Stimulated activated memory B cell treated with anti-CD40 and anti-IgM and Interleukin-4, amounts not matched to agents 10 μg/mL and 1 μg/mL and 100 μg/mL, for 72 hours (primary cell): ENCODE measurements at regions not wholly inside any gene's neighbourhood (a gene's known extent, or its start where the extent isn't known, plus 50 kb on each side); places are given as distances from the start of the nearest gene placed in this dataset.
"Not testable (repeated sequence)": the region's sequence is repeated elsewhere in the genome, so short reads cannot be mapped to it uniquely, and the experiment has no call there.

Source experiments
- ATAC-seq: fragments of 150-1000 bp; cut with Tn5 transposase; 2 replicates; pipeline ENCODE4 v1.10.0; 2021
- H3K27ac Mint-ChIP-seq: one replicate; pipeline ENCODE4 v1.8.0; 2022; ENCODE audit warnings: mild to moderate bottlenecking, mixed read lengths
- H3K27me3 Mint-ChIP-seq: one replicate; pipeline ENCODE4 v1.8.0; 2022; ENCODE audit warnings: mixed read lengths
- H3K36me3 Mint-ChIP-seq: one replicate; pipeline ENCODE4 v1.8.0; 2022; ENCODE audit warnings: mixed read lengths
- H3K4me1 Mint-ChIP-seq: one replicate; pipeline ENCODE4 v1.8.0; 2022; ENCODE audit warnings: mixed read lengths
- H3K4me3 Mint-ChIP-seq: one replicate; pipeline ENCODE4 v1.8.0; 2022; ENCODE audit warnings: mild to moderate bottlenecking, moderate library complexity, mixed read lengths
- H3K9me3 Mint-ChIP-seq: one replicate; pipeline ENCODE4 v1.8.0; 2022; ENCODE audit warnings: mixed read lengths

DNA sequence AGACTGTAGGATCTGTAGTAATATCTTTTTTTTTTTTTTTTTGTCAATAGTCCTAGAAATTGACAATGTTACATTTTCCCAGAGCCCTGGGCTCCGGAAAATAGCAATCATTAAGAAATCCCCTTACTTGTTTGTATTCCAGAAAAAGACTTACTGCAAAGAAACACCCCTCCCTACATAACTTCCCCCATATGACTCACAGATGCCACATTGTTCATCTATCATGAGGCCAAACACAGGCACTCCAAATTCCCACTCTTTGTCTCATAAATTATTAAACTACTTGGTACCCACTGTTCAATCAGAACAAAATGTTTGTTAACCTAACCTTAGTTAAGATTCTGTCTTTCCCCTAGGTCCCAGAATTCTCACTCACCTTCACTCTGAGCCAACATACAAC, 53.5 kb downstream of the TEX51 start:
- ATAC-seq, result no peak
- Mint-ChIP-seq H3K27ac (no peak overlapping the region), H3K9me3 (no peaks in the 10 kb centered on the region), H3K27me3 (peaks cover 61% of the 10 kb centered on the region), H3K4me3 (no peak overlapping the region), H3K36me3 (no peaks in the 10 kb centered on the region), H3K4me1 (no peaks in the 10 kb centered on the region)

DNA sequence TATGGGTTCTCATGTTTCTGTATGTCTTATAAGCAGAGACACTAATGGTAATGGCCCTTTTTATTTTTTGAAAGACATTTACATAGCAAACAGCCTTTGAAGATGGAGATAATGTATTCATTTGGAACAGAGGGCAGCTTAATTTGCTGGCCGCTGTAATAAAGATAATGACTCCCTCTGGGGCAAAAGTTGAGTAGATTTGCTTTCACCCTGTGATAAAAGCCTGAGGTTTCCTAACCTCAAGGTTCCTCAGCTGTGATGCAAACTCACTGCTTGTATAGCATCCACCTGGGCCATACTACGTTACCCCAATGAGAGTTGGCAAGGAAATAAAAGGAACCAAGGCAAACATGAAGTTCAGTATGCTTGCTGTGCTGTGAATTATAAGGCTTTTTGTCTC, 54.8 kb downstream of the TEX51 start:
- Mint-ChIP-seq H3K4me1 (no peaks in the 10 kb centered on the region), H3K27me3 (peaks cover 52% of the 10 kb centered on the region), H3K9me3 (no peaks in the 10 kb centered on the region), H3K4me3 (no peak overlapping the region), H3K27ac (no peak overlapping the region), H3K36me3 (no peaks in the 10 kb centered on the region)
- no peak for ATAC-seq

DNA sequence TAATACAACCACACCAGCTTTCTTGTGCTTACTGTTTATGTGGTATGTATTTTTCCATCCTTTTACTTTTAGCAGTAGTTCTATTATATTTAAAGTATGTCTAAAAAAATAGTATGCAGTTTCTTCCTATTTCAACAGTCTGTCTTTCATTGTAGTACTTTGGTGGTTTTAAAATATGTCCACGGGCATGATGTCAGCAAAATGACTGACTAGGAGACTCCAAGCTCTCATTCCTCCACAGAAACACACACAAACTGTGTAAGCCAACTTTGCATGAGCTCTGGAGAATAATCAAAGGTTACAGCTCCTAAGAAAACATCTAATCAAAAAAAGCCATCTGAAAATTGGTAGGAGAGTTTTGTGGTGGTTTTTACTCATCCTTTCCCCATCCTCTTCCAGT, 56.1 kb downstream of the TEX51 start:
- no peak overlapping the region for H3K4me3 Mint-ChIP-seq
- H3K4me1 Mint-ChIP-seq, result no peaks in the 10 kb centered on the region
- no peaks in the 10 kb centered on the region for H3K36me3 Mint-ChIP-seq
- no peak overlapping the region for H3K27ac Mint-ChIP-seq
- H3K27me3 Mint-ChIP-seq, result peaks cover 48% of the 10 kb centered on the region
- no peak for ATAC-seq
- peaks cover 6% of the 10 kb centered on the region for H3K9me3 Mint-ChIP-seq

DNA sequence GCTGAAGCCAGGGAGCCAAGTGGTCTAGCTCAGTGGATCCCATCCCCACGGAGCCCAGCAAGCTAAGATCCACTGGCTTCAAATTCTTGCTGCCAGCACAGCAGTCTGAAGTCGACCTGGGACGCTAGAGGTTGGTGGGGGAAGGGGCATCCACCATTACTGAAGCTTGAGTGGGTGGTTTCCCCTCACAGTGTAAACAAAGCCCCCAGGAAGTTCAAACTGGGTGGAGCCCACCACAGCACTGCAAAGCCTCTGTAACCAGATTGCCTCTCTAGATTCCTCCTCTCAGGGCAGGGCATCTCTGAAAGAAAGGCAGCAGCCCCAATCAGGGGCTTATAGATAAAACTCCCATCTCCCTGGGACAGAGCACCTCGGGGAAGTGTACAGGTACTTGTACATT, 58.1 kb downstream of the TEX51 start:
- not testable (repeated sequence) for H3K4me1 Mint-ChIP-seq, H3K27ac Mint-ChIP-seq, H3K36me3 Mint-ChIP-seq, ATAC-seq, H3K4me3 Mint-ChIP-seq
- Mint-ChIP-seq H3K27me3 (peaks cover 63% of the 10 kb centered on the region), H3K9me3 (peaks cover 15% of the 10 kb centered on the region)

DNA sequence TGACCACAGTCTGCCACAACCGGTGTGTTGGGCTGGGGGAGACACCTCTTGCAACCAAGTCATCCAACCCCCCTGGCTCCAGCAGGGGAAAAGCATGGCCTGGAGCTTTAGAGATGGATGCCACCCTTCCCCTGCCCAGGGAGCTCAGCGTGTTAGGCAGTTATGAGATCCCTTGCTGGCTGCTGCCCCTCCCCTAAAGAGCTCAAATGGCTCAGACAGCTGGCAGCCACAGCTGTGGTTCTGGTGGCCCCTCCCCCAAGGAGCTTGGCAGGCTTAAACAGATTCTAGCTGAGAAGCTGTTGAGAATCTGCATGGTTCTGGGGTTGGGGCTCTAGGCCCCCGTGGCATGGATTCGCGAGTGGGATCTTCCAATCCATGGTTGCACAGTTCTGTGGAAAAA, 64.7 kb downstream of the TEX51 start:
- Mint-ChIP-seq H3K9me3 (peaks cover 18% of the 10 kb centered on the region), H3K27me3 (peaks cover 72% of the 10 kb centered on the region), H3K36me3 (no peaks in the 10 kb centered on the region), H3K4me3 (no peak overlapping the region), H3K4me1 (no peaks in the 10 kb centered on the region), H3K27ac (no peak overlapping the region)
- ATAC-seq, result no peak

DNA sequence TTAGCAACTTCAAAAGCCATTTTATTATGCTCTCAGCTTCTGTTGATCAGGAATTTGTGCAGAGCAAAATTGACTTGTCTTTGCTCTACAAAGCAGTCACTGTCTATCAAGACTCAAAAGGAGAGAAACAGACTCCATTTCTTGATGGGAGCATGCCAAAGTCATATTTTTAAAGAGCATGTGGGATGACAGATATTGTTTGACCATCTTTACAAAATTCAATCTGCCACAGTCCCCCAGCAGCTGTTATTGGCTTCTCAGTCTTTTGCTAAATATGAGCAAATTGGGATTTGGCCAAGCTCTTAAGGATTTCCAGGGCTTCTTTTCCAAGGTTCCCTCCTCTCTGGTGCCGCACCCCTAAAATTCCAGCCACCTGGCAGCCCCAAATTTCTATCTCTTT, 67.9 kb downstream of the TEX51 start:
- H3K4me3 Mint-ChIP-seq, result no peak overlapping the region
- peaks cover 82% of the 10 kb centered on the region for H3K27me3 Mint-ChIP-seq
- H3K4me1 Mint-ChIP-seq, result no peaks in the 10 kb centered on the region
- no peaks in the 10 kb centered on the region for H3K36me3 Mint-ChIP-seq
- peaks cover 3% of the 10 kb centered on the region for H3K9me3 Mint-ChIP-seq
- H3K27ac Mint-ChIP-seq, result no peak overlapping the region
- no peak for ATAC-seq

DNA sequence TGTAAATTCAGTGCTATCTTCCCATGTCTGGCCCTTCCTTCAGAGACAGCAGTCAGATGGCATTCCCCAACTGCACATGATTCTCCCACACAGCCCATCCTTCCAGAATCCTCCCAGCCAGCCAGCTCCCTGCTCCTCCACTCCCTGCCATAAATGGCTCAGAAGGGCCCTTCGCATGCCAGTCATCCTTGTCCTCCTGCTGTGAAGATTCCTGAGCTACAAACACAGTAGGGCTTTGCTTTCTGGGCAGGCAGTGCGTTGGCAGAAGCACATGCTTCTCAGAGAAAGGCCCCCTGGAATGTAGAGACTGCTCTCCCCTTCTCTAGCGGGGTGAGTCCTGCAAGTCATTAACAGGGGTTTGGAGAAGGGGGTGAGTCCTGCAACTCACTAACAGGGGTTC, 71.9 kb downstream of the TEX51 start:
- no peaks in the 10 kb centered on the region for H3K4me1 Mint-ChIP-seq
- H3K27me3 Mint-ChIP-seq, result peaks cover 69% of the 10 kb centered on the region
- no peak overlapping the region for H3K27ac Mint-ChIP-seq
- ATAC-seq, result no peak
- no peaks in the 10 kb centered on the region for H3K36me3 Mint-ChIP-seq
- no peaks in the 10 kb centered on the region for H3K9me3 Mint-ChIP-seq
- no peak overlapping the region for H3K4me3 Mint-ChIP-seq

DNA sequence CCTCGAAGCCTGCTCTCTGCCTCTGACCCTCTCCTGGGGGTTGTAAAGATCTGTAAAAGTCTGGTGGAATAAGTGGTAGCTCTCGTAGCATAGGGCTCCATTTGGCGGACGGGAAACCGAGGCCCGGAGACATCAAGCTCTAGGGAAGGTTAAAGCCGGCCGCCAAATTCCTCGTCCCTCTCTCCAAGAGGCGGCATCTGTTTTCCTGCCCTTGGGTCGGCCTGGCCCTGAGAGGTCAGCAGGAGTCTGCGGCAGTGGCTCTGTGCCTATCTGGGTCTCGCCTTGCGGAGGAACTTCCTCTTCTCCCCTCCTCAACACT, 72.4 kb downstream of the TEX51 start:
- no peak overlapping the region for H3K4me3 Mint-ChIP-seq
- no peaks in the 10 kb centered on the region for H3K36me3 Mint-ChIP-seq
- H3K27ac Mint-ChIP-seq, result no peak overlapping the region
- peaks cover 63% of the 10 kb centered on the region for H3K27me3 Mint-ChIP-seq
- no peaks in the 10 kb centered on the region for H3K4me1 Mint-ChIP-seq
- no peaks in the 10 kb centered on the region for H3K9me3 Mint-ChIP-seq
- ATAC-seq, result no peak

DNA sequence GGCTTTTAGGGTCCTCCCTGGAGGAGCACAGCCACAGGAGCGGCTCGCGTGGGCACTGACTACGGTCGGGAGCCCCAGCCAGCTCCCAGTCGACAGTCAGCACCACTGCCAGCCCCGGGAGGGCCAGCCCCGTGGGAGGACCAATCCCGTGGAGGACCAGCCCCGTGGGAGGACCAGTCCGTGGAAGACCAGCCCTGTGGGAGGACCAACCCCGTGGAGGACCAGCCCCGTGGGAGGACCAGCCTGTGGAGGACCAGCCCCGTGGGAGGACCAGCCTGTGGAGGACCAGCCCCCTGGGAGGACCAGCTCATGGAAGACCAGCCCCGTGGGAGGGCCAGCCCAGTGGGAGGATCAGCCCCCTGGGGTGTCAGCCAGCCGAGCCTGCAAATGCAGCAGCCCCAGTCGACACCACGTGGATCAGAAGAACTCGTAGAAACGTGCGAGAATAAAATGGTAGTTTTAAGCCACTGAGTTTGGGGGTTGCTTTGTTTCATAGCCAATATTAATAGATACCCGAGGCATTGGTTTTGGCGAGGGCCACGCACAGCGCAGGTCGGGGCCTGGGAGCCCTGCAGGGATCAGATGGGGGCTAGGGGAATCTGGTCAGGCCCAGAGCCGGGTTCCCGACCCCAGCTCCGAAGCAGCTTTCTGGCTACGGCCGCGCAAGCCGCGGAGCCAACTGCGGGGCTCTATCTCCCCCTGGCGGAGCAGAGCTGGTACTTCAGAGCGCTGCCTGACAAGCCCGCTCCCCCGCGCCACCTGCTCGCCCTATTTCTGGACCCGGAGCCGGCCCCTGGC, 73.0 kb downstream of the TEX51 start:
- Mint-ChIP-seq H3K9me3 (no peaks in the 10 kb centered on the region), H3K27me3 (peaks cover 59% of the 10 kb centered on the region), H3K4me3 (peak overlapping the region; percentile 60), H3K4me1 (no peaks in the 10 kb centered on the region), H3K36me3 (no peaks in the 10 kb centered on the region), H3K27ac (no peak overlapping the region)
- peak; percentile 77 for ATAC-seq

DNA sequence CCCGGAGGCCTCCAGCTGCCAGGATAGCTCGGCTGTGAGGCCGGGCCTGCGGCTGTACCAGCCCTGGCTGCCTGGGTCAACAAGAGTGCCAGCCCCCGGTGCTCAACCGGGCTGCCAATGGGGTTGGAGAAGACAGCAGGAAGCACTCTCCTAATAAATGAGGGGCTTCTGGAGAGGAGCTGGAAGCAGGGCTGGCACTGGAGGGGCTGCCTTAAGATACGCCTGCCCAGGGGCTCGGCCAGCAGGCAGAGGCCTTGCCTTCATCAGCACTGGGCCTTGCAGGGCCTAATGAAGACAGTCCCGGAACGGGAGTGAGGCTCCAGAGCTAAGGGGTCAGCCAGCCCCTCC, 73.6 kb downstream of the TEX51 start:
- peaks cover 57% of the 10 kb centered on the region for H3K27me3 Mint-ChIP-seq
- no peaks in the 10 kb centered on the region for H3K4me1 Mint-ChIP-seq
- no peak overlapping the region for H3K4me3 Mint-ChIP-seq

DNA sequence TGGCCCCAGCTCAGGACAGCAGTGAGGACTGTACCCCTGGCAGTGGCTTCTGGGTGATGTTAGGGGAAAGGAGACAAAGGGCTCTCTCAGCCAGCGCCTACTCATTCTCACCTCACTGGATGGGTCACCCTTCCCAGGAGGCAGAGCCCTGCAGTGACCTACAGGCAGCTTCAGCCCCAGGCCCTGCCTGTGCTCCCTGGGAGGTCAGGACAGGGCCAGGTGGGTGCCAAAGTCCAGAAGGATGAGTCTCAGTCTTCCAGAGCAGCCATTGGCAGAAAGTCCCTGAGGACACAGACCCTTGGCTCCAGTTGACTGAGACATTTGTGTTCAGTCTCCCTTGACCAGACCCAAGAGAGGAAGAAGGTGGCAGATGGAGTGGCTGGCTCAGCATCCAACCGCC, 75.1 kb downstream of the TEX51 start:
- H3K27ac Mint-ChIP-seq, result no peak overlapping the region
- no peak for ATAC-seq
- no peaks in the 10 kb centered on the region for H3K4me1 Mint-ChIP-seq
- H3K27me3 Mint-ChIP-seq, result peaks cover 57% of the 10 kb centered on the region
- H3K4me3 Mint-ChIP-seq, result no peak overlapping the region
- no peaks in the 10 kb centered on the region for H3K9me3 Mint-ChIP-seq
- H3K36me3 Mint-ChIP-seq, result no peaks in the 10 kb centered on the region

More for the DNA sequence above, 73.6 kb downstream of the TEX51 start:
- no peaks in the 10 kb centered on the region for H3K9me3 Mint-ChIP-seq
- no peak for ATAC-seq
- no peak overlapping the region for H3K27ac Mint-ChIP-seq
- no peaks in the 10 kb centered on the region for H3K36me3 Mint-ChIP-seq

DNA sequence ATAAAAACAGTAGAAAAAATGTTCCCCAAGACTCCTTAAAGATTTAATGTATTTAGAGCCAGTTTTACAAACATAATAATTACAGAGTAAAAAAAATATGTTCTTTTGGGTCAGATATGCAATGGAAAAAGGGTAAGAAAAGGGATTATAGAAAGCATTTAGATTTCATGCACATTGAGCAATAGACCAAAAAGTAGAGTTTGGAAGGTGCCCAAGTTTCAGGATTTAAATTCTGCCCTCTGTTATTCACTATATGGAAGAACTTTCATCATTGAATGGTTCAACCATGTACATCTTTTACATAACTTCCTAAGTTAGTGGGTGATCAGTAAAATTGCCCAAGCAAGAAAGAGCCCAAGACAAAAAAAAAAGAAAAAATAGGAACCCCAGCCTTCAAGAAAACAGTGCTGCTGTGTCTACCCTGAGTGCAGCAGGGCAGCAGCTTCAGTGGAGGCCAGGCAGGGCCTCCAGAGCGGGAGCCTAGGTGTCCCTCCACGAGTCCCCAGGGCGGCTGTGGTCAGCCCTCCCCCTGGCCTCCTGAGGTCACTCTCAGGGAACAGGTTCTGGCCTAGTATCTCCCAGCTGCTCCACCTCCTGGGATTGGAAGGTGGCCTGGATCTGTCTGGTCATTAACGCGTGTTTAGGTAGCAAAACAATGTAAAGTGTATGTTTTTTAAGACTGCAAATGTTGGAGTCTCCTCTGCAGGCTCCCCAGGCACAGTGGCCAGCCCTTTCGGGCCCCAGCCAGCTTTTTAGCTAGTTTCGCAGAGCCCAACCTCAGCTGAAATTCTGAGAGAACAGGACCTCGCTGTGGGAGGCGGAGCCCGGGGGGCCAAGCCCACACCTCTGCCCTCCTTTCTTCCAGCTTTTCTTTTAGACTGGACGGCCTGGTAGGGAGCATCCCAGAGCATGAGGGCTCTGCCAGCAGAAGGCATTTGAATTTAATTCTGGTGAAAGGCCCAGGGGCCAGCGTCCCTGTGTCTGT, 77.3 kb downstream of the TEX51 start:
- Mint-ChIP-seq H3K4me1 (no peaks in the 10 kb centered on the region), H3K27ac (no peak overlapping the region), H3K27me3 (peaks cover 58% of the 10 kb centered on the region), H3K4me3 (no peak overlapping the region), H3K9me3 (no peaks in the 10 kb centered on the region), H3K36me3 (no peaks in the 10 kb centered on the region)
- no peak for ATAC-seq

DNA sequence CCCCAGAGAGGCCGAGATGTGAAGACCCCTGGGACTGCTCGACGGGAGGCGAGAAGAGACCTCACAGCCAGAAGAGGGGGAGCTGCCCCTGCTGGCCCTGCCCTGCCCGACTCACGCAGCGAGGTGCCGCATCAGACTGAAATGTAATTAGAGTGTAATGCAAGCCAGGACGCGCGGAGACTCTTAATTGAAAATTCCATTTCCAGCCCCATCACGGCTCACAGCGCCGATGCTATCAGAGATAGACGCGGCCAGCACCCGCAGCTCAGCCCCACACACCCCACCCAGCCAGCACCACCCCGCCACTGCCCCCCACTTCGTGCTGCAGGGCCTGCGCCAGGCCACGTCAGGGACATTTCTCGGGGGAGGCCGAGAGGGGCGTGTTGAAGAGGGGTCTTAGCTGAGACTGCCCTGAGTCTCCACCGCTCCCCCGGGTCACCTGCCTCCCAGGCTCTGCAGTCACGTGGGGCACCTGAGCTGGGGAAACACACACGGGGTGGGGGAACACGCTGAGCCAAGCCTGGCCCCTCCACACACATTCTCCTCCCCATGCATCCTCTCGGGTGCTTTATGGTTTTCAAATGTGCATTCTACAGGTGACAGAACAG, 78.1 kb downstream of the TEX51 start:
- H3K27me3 Mint-ChIP-seq, result peaks cover 57% of the 10 kb centered on the region
- H3K4me1 Mint-ChIP-seq, result no peaks in the 10 kb centered on the region
- no peaks in the 10 kb centered on the region for H3K9me3 Mint-ChIP-seq
- no peak for ATAC-seq
- H3K36me3 Mint-ChIP-seq, result no peaks in the 10 kb centered on the region
- H3K4me3 Mint-ChIP-seq, result no peak overlapping the region
- no peak overlapping the region for H3K27ac Mint-ChIP-seq

DNA sequence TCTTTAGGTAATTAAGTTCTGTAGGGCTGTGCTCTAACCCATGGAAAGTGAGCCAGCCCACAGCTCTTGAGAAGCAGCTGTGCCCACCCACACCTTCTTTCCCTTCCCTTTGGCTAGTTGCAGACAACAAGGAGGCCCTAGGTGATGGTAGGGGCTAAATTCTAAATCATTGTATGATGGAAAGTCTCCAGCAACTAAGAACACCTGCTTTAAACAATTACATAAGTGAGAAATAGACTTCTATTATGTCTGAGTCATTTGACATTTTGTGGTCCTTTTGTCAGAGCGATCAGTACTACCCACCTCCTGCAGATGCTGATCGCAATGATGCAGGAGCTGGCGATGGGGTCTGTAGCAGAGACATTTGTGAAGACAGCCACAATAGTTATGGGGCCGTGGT, 79.6 kb downstream of the TEX51 start:
- H3K9me3 Mint-ChIP-seq, result no peaks in the 10 kb centered on the region
- peak; percentile 63 for ATAC-seq
- no peak overlapping the region for H3K27ac Mint-ChIP-seq
- H3K36me3 Mint-ChIP-seq, result no peaks in the 10 kb centered on the region
- H3K4me3 Mint-ChIP-seq, result no peak overlapping the region
- H3K27me3 Mint-ChIP-seq, result peaks cover 46% of the 10 kb centered on the region
- no peaks in the 10 kb centered on the region for H3K4me1 Mint-ChIP-seq

DNA sequence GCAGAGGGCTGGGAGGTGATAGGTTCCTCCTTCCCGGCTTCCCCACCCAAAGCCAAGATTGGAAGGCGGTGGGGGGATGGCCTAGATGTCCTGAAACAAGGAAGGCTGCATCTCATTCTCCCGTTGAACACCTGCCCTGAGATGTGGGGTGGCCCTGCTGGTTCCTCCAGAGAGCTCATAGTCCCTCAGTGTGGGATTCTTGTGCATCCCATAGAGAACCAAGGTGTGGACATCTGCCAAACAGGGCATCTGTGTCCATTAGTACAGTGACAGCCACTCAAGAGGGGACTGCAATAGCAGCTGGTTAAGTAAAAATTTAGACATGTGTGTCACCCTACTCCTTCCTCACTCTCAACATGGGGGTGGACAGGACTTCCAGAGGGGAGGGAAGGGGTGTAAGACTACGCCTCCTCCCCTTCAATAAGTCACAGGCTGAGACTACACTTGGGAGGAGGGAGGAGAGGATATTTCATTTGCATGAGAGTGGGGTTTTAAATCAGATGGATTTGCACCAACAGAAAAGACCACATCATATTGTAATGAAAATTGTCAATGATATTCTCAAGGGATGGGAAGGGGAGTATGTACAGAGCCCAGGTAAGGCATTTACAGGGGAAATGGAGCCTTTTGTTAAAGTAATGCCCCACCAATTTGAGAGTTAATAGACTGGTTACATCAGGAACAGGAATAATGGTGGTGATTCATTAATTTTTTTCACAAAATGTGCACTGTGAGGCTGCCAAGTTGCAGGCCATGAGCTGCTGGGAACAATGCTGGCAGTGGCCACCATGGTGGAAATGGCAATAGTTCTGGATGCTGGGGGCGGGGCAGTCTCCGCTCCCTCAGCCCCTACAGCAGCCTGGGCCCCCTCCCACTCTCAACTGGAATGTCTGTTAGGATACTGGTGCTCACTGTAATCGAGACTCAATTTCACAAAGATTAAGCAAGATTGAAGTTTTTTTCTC, 80.6 kb downstream of the TEX51 start:
- ATAC-seq, result no peak
- Mint-ChIP-seq H3K9me3 (no peaks in the 10 kb centered on the region), H3K4me3 (no peak overlapping the region), H3K4me1 (no peaks in the 10 kb centered on the region), H3K27me3 (peaks cover 40% of the 10 kb centered on the region), H3K27ac (no peak overlapping the region), H3K36me3 (no peaks in the 10 kb centered on the region)
